ENCODE measurements at regions not wholly inside any gene's neighbourhood (a gene's known extent, or its start where the extent isn't known, plus 50 kb on each side); places are given as distances from the start of the nearest gene placed in this dataset.

DNA sequence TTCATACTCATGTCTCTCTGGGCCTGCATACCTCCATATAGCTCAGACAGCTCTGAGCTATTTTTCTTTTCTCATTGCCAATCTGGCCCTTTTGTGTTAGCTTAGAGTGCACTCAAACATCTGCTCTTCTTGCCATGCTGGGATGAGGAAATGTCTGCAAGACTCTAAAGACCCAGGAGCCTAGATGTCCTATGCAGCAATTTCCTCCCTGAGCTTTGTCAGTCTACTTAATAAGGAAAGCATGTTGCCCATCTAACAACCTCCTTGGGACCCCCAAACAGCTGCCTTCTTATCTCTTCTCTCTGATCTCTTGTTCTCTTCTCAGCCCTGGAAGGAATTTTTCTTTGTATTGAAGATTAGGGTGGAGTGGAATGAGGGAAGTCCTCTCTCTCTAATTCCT is 69.2 kb downstream of the UCHL1 start:
- no peaks in the 10 kb centered on the region for H3K4me1 ChIP-seq (ENCODE audit: insufficient read depth, low read length, poor library complexity, severe bottlenecking)
- POLR2A ChIA-PET = interaction anchor here (0.5 to 1.2 kb wide), 2 partner anchors 15 to 102 kb away, joined by 3 read pairs; no protein-coding TSS in a partner anchor
- no peaks in the 10 kb centered on the region for H3K36me3 ChIP-seq (ENCODE audit: insufficient read depth, low read length)
- no peaks in the 10 kb centered on the region for H3K9me2 ChIP-seq (ENCODE audit: insufficient read depth, low read length)
- no TSS peak for BruUV-seq (replicated peaks)
- DNase-seq (ENCODE audit: low spot score) = no peak
- TF ChIP-seq, protein P1, sequence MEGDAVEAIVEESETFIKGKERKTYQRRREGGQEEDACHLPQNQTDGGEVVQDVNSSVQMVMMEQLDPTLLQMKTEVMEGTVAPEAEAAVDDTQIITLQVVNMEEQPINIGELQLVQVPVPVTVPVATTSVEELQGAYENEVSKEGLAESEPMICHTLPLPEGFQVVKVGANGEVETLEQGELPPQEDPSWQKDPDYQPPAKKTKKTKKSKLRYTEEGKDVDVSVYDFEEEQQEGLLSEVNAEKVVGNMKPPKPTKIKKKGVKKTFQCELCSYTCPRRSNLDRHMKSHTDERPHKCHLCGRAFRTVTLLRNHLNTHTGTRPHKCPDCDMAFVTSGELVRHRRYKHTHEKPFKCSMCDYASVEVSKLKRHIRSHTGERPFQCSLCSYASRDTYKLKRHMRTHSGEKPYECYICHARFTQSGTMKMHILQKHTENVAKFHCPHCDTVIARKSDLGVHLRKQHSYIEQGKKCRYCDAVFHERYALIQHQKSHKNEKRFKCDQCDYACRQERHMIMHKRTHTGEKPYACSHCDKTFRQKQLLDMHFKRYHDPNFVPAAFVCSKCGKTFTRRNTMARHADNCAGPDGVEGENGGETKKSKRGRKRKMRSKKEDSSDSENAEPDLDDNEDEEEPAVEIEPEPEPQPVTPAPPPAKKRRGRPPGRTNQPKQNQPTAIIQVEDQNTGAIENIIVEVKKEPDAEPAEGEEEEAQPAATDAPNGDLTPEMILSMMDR (conservative IDR thresholded peaks at IDR 0.05; ENCODE audit: low read length) = no peak
- no peak for TF ChIP-seq EZH2phosphoT487 (IDR thresholded peaks at IDR 0.05; ENCODE audit: borderline replicate concordance, low read depth, low read length)
- intact Hi-C loops (cut with micrococcal nuclease; ENCODE audit: unreplicated experiment) = no loop called here
- H3K4me2 ChIP-seq (ENCODE audit: low read length) = no peak overlapping the region
- no peak overlapping the region for H2AFZ ChIP-seq (ENCODE audit: low read length)
- no peaks in the 10 kb centered on the region for H3K79me2 ChIP-seq (ENCODE audit: insufficient read depth, low read depth, low read length)
- CTCF ChIA-PET (ENCODE audit: unreplicated experiment) = no interaction called here
- H4K20me1 ChIP-seq (ENCODE audit: insufficient read depth, low read length) = no peaks in the 10 kb centered on the region
- no peak overlapping the region for H3K27ac ChIP-seq (ENCODE audit: low read depth, low read length, poor library complexity, severe bottlenecking)
- no peak overlapping the region for H3K4me3 ChIP-seq (ENCODE audit: low read depth, low read length, poor library complexity, severe bottlenecking)
- no peaks in the 10 kb centered on the region for H3K9me3 ChIP-seq (ENCODE audit: low read length)

GRCh38 chr4:41326776-41327175 is 70.0 kb downstream of the UCHL1 start:
- no peak for DNase-seq (ENCODE audit: low spot score)
- Histone ChIP-seq H4K20me1 (ENCODE audit: insufficient read depth, low read length) (no peaks in the 10 kb centered on the region), H3K4me2 (ENCODE audit: low read length) (no peak overlapping the region), H3K9me3 (ENCODE audit: low read length) (no peaks in the 10 kb centered on the region), H3K9me2 (ENCODE audit: insufficient read depth, low read length) (no peaks in the 10 kb centered on the region), H3K36me3 (ENCODE audit: insufficient read depth, low read length) (no peaks in the 10 kb centered on the region), H3K79me2 (ENCODE audit: insufficient read depth, low read depth, low read length) (no peaks in the 10 kb centered on the region), H2AFZ (ENCODE audit: low read length) (no peak overlapping the region), H3K27ac (ENCODE audit: low read depth, low read length, poor library complexity, severe bottlenecking) (no peak overlapping the region), H3K4me3 (ENCODE audit: low read depth, low read length, poor library complexity, severe bottlenecking) (no peak overlapping the region), H3K4me1 (ENCODE audit: insufficient read depth, low read length, poor library complexity, severe bottlenecking) (no peaks in the 10 kb centered on the region)
- intact Hi-C loops (cut with micrococcal nuclease; ENCODE audit: unreplicated experiment) = no loop called here
- ChIA-PET POLR2A (no interaction called here), CTCF (ENCODE audit: unreplicated experiment) (no interaction called here)
- TF ChIP-seq EZH2phosphoT487 (IDR thresholded peaks at IDR 0.05; ENCODE audit: borderline replicate concordance, low read depth, low read length) = no peak
- TF ChIP-seq, protein P1 (conservative IDR thresholded peaks at IDR 0.05; ENCODE audit: low read length) = no peak
- no TSS peak for BruUV-seq (replicated peaks)

GRCh38 chr4:41327770-41328169 is 71.0 kb downstream of the UCHL1 start:
- Histone ChIP-seq H3K9me2 (ENCODE audit: insufficient read depth, low read length) (no peaks in the 10 kb centered on the region), H3K27ac (ENCODE audit: low read depth, low read length, poor library complexity, severe bottlenecking) (no peak overlapping the region), H4K20me1 (ENCODE audit: insufficient read depth, low read length) (no peaks in the 10 kb centered on the region), H3K4me2 (ENCODE audit: low read length) (no peak overlapping the region), H3K9me3 (ENCODE audit: low read length) (no peaks in the 10 kb centered on the region), H3K79me2 (ENCODE audit: insufficient read depth, low read depth, low read length) (no peaks in the 10 kb centered on the region), H3K36me3 (ENCODE audit: insufficient read depth, low read length) (no peaks in the 10 kb centered on the region), H3K4me3 (ENCODE audit: low read depth, low read length, poor library complexity, severe bottlenecking) (no peak overlapping the region), H3K4me1 (ENCODE audit: insufficient read depth, low read length, poor library complexity, severe bottlenecking) (no peaks in the 10 kb centered on the region), H2AFZ (ENCODE audit: low read length) (no peak overlapping the region)
- intact Hi-C loops (cut with micrococcal nuclease; ENCODE audit: unreplicated experiment) = no loop called here
- no peak for DNase-seq (ENCODE audit: low spot score)
- TF ChIP-seq, protein P1 (conservative IDR thresholded peaks at IDR 0.05; ENCODE audit: low read length) = no peak
- TF ChIP-seq EZH2phosphoT487 (IDR thresholded peaks at IDR 0.05; ENCODE audit: borderline replicate concordance, low read depth, low read length) = no peak
- POLR2A ChIA-PET = no interaction called here
- no TSS peak for BruUV-seq (replicated peaks)
- CTCF ChIA-PET (ENCODE audit: unreplicated experiment) = no interaction called here

Data from OCI-LY7 (cell line).